SK-N-MC (cell line): ENCODE measurements at regions not wholly inside any gene's neighbourhood (a gene's known extent, or its start where the extent isn't known, plus 50 kb on each side); places are given as distances from the start of the nearest gene placed in this dataset.

Source experiments
- EZH2 ChIP-seq: fragments of 200-600 bp; sonication (generic); IDR thresholded peaks from one replicate; pipeline ENCODE4 v1.6.1; 2017; ENCODE audit warnings: antibody characterized with exemption
- FOXP2 ChIP-seq: optimal IDR thresholded peaks from 2 replicates; pipeline ENCODE3; 2011; ENCODE audit warnings: mild to moderate bottlenecking, moderate library complexity; ENCODE audit not compliant: insufficient read depth; ENCODE audit errors: extremely low read length, control extremely low read depth
- POLR2AphosphoS5 ChIP-seq: IDR thresholded peaks from 2 replicates; pipeline ENCODE4 v1.6.1; 2012; ENCODE audit warnings: mild to moderate bottlenecking, low read depth, low read length, borderline replicate concordance

DNA sequence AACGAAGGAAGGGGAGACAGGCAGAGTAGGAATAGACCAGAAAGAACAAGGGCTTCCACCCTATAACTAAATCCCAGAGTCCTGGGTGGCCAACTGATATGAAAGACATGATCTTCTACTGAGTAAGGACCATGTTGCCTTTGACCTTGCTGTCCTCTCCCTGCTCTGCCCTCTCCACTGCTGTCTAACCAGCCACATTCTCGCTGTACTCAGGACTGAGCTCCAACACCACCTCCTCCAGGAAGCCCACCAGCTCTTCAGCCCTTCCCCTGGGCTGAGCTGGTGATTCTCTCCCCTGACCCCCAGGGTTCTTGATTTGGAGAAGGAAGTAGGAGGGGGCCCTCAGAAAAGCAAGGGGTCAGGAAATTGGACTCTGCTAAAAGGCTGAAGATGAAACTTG lies 159.2 kb downstream of the DICER1 start:
- TF ChIP-seq POLR2AphosphoS5, result no peak
- no peak for TF ChIP-seq EZH2
- TF ChIP-seq FOXP2, result no peak
